Suprapubic skin (tissue), 3 donors: ENCODE measurements at regions not wholly inside any gene's neighbourhood (a gene's known extent, or its start where the extent isn't known, plus 50 kb on each side); places are given as distances from the start of the nearest gene placed in this dataset.

Source experiments
- EP300 ChIP-seq: sonication (generic); formaldehyde crosslinking; IDR thresholded peaks from one replicate; pipeline ENCODE4 v1.6.1; 2017; ENCODE audit warnings: antibody characterized with exemption
- POLR2A ChIP-seq, 2 donors: fragments of 450-650 bp; IDR thresholded peaks; one replicate each; pipeline ENCODE4 v1.6.1; 2017; ENCODE audit warnings: antibody characterized with exemption in 2 of 2, mild to moderate bottlenecking in 2 of 2, moderate library complexity in 2 of 2
- TF ChIP-seq, protein P1 (sequence below), 2 donors: fragments of 200-600 bp in 1 of 2; fragments of 450-650 bp in 1 of 2; sonication (generic) in 1 of 2; IDR thresholded peaks; one replicate each; pipeline ENCODE4 v1.5.1; 2016 to 2019; ENCODE audit warnings: antibody characterized with exemption in 2 of 2, mild to moderate bottlenecking in 1 of 2, moderate library complexity in 1 of 2

DNA sequence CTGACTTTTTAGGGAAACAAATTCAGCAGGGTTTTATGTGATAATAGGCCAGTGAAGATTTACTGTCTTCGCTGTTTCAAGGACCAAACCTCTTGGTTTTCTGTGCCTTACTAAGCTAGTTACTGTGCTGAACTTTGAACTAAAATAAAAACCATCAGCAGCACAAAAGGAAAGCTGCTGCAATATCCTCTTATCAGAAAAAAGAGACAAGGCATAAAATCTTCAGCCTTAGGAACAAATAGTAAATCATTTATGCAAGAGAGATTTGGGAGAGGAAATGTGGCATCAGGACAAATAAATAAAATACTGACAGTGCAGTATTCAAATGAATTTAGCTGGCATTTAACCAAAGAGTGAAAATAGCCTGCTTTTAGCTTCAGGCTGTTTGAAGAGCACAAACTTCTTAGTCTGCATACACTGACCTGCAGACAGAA is 64.1 kb upstream of the EHBP1 start:
- TF ChIP-seq, protein P1, sequence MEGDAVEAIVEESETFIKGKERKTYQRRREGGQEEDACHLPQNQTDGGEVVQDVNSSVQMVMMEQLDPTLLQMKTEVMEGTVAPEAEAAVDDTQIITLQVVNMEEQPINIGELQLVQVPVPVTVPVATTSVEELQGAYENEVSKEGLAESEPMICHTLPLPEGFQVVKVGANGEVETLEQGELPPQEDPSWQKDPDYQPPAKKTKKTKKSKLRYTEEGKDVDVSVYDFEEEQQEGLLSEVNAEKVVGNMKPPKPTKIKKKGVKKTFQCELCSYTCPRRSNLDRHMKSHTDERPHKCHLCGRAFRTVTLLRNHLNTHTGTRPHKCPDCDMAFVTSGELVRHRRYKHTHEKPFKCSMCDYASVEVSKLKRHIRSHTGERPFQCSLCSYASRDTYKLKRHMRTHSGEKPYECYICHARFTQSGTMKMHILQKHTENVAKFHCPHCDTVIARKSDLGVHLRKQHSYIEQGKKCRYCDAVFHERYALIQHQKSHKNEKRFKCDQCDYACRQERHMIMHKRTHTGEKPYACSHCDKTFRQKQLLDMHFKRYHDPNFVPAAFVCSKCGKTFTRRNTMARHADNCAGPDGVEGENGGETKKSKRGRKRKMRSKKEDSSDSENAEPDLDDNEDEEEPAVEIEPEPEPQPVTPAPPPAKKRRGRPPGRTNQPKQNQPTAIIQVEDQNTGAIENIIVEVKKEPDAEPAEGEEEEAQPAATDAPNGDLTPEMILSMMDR (IDR thresholded peaks at IDR 0.05) = no peak
- TF ChIP-seq EP300 (no peak), POLR2A (IDR thresholded peaks at IDR 0.05) (no peak)
